Stimulated activated CD4-positive, alpha-beta T cell treated with anti-CD3 and anti-CD28 coated beads, Interleukin-12 subunit alpha, Interleukin-12 subunit beta, amount 100 ng/mL, for 48 hours (primary cell): ENCODE measurements at regions not wholly inside any gene's neighbourhood (a gene's known extent, or its start where the extent isn't known, plus 50 kb on each side); places are given as distances from the start of the nearest gene placed in this dataset.

ENCODE experiments used
- DNase-seq, 3 donors: peaks; one replicate each; pipeline ENCODE4 v3.0.0-alpha.2; 2020; ENCODE audit warnings: low read depth in 2 of 3, low spot score in 1 of 3

DNA sequence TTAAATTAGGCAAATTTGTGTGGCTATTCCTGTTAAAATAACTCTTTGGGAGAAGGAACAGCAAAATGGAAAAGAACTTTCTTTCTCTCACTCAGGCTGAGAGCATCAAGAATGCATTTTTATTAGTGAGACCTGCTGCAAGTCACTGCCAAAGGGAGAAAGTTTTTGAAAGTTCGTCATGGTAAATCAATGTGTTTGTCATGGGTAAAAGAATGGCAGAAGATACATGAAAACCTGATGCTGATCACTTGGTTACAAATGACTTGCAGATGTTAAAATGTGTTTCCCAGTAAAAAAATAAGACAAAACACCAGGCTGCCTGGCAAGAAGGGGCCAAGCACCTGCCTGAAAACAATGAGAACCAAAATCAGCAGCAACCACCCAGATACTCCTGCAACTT, 484.7 kb upstream of the NRP1 start:
- DNase-seq = no peak

DNA sequence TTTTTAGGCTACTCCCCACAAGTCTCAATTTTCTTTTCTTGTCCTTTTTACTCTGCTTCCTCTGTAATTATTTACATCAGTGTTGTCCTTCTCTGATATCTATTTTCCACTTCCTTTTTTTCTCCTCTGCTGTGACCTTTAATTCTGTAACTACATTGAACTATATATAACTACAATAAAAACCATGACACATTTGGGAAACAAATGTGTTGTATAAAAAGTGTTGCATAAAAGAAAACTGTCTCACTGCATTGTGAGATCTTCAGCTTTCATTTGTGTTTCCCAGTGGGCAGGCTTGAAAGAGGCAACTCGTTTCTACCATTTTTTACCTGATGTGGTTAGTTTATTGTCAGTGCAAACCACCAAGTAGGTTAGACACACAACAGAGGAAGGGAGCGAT, 483.9 kb upstream of the NRP1 start:
- DNase-seq = no peak

DNA sequence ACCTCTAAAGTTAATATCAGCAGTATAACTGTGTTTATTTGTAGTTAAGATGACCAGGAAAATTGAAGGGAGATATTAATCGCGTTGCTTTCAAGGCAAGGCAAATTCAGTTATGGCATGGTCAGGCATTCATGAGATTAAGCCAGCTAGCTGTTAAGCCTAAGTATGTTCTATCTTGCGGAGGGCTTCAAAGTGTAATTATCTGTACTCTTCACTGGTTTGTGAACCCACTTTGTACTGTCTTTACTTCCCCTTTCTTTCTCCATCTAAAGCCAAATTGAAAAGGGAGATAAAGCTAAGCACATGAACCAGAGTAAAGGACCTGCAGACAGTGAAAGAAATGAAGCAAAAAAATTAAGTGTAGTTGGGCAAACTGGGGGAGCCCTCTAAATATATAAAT, 483.1 kb upstream of the NRP1 start:
- DNase-seq = no peak

DNA sequence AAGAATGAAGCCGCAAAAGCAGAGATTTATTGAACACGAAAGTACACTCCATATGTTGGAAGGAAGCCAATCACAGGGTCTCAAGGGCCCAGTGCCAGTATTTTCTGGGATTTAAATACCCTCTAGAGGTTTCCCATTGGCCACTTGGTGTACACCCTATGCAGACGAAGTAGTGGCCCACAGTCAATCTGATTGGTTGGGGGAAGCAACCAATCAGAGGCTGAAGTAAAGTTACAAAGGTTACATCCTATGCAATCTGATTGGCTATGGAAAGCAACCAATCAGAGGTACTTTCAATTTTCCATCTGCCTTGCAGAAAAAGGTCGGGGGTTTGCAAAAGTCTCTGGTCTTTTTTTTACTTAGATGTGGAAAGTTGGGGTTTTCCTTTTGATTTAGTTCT, 481.3 kb upstream of the NRP1 start:
- DNase-seq = no peak

DNA sequence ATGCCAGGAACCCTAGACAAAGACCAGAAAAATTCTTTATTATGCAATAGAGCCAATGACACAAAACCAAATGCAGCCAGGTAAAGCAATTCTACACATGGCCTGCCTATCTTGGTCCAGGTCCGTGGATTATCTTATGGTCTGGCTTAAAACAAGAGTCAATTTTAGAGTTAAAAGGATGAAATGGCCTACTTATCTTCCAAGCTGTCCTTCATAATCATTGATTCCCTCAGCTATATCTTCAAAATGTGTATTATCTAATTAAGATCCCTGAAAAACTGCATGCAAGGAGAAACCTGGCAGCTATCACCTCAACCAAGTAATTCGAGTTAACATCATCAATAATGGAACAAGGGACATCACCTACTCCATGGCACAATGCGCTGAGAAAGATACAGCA, 479.4 kb upstream of the NRP1 start:
- no peak for DNase-seq

DNA sequence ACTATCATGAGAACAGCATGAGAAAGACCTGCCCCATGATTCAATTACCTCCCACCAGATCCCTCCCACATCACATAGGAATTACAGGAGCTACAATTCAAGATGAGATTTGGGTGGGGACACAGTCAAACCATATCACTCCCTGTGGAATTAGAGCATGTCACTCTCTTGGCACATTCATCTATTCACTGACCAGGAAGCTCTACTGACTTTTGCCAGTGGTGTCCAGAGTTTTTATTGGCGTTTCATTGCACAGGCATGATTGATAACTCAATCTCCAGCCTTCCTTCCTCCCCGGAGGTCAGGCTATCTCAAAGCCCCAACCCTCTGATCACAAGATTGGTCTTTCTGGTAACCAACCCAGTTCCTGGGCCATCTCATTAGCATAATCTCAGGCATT, 478.9 kb upstream of the NRP1 start:
- no peak for DNase-seq

DNA sequence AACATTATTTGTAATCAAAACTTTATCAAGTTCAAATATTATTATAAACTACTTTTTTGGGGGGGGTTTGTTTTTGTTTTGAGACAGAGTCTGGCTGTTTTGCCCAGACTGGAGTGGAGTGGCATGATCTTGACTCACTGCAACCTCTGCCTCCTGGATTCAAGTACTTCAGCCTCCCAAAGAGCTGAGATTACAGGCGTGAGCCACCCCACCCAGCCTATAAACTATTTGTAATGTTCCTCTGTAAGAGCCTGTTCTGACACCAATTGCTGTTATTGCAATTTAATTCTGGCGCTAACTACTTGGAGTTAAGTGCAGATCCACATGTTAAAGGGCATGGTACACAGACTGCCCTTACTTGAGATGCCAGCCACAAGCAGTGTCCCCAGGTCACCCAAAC, 478.1 kb upstream of the NRP1 start:
- DNase-seq = no peak

DNA sequence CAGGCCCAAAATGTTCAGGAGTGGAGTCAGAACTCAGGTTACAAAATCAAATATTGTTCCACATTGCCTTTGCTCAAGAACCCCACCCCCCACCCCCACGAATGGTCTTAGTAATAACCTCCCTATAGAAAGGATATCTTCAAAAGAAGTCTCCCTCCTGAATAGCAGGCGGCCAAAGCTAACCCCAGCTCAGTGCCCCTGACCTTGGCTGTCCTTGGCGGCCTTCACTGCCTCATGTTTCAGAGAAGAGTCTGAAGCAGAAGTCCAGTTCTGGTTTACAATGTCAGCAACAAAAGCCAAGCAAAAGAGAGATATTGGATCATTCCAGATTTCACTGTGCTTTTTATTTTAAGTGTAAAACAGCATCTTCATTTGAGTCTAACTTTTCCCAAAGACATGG, 476.5 kb upstream of the NRP1 start:
- no peak for DNase-seq

DNA sequence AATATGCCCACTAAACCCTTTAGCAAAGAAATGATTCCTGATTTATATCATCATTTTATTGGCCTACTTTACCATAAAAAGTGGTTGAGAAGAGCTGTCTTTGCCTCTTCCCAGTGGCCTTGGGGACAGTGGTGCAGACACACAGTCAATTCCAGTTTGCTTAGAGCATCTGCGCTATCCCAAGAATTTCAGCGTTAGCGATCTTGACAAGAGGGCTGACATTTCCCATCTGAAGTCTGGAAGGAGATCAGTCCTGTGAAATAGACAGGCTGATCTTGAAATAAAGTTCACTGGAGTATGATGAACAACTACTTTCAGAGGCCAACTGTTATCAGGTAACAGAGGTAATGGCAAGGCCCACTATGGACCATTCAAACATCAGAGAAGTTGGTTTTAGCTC, 475.3 kb upstream of the NRP1 start:
- no peak for DNase-seq

DNA sequence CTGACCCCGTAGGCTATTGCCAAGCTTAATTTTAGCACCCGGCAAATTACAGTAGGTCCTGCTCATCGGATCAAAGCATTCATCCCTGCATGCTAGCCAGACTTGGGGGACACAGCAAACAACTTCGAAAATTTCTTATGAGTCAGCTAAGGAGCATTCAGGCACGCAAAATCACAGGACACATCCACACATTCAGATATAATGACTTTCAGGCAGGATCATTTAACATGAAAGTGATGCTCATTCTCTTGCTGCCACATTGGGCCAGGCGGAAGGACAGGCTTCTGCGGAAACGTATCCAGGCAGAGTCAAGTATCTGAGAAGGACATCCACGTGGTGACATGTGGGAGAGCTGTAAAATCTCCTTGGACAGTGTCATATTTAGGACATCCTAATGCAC, 474.0 kb upstream of the NRP1 start:
- DNase-seq = no peak

DNA sequence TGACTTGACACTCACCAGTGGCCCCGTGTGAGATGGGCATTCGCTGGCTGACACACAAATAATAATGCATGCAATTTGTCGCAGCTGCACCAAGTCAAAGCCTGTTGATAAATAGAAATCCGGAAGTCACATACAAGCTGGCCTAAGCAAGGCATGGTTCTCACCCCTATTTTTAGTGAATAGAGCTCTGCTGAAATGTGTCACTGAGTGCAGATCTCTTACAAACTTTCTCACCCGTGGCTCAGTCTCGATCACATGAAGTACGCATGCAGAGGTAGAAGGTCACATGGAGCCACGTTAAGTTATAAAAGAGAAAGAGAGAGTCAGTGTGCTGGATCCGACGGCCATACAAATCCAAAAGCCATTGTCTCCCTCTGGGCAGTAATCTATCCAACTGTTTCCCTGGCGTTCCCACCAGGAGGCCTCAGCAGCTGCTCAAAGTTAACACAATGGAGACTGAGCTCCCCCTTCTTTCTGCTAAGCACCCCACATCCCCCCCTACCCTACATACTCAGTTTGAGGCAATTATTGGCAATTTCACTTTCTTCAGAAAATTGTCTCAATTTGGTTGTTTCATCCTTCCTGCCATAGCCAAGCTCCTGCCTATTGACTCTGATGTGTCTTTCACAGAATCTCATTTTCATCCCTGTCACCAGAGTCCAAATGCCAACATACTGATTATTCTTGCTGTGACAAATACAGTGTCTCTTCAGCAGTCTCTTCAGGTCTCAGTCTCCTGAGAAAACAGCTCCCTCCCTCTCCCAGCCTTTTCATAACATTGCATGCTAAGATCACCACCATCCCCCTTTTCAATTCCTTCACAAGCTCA, 473.3 kb upstream of the NRP1 start:
- no peak for DNase-seq

DNA sequence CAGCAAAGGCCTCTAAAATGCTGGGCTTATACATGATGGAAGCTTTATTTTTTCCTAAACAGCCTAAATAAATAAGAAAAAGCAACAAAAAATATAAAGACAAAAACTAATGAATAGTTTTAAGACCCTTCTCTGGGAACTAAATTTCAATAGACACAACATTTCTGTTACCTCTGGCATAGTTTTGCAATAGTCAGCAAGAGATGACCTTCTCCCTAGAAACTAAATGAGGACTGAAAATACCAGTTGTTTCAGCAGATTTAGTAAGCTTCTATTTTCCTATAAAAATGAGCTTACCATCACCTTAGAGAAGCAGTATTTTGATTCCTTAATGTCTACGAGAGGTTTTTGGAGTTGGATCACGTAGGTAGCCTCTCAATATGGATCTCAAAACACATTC, 471.4 kb upstream of the NRP1 start:
- DNase-seq = no peak

DNA sequence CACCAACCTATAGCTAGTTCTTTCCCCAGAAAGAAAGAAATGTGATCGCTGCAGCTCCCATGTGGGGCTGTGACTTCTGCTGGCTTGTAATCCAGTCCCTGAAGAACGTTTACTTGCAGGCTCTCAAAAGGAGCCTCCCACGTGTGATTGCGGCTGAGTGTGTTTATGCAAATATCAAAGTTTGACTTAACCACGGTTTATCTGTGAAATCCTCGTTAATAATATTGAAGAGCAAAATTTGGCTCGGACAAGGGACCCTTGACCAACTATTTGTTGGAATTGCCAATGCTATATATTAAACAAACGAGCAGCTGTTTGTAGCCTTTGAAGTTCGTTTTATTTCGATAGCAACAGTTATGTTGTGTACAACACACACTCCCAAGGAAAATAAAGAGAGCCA, 470.1 kb upstream of the NRP1 start:
- DNase-seq = no peak

DNA sequence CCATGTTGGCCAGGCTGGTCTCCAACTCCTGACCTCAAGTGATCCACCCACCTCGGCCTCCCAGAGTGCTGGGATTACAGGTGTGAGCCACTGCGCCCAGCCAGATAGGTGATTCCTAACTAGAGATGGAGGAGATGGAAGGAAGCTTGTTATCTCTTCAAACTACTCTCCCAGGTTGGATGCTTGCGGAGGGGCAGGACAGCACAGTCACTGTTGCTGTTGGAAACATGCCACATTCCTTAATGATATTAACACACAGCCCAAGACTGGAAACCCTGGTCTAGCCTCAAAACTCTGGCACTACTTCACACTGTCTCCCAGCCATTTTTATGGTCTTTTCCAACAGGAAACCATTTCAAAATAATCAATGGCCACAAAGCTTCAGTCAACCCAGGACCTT, 468.8 kb upstream of the NRP1 start:
- no peak for DNase-seq

DNA sequence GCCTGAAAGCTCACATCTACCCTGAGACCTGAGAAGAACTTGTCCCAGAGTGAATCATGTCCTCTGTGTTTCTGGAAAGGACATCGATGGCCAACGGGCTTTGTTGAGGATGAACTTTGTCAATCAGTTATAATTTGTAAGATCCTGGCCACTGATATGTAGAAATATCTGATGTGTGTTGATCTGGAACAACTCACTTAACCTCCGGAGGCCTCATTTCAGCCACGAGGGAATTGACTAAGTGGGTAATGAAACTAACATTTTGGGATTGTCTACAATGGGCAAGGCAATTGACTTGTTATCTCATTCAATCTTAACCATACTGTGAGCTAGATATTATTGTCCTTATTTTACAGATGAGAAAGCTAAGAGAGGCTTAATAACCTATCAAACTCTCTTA, 468.1 kb upstream of the NRP1 start:
- no peak for DNase-seq

DNA sequence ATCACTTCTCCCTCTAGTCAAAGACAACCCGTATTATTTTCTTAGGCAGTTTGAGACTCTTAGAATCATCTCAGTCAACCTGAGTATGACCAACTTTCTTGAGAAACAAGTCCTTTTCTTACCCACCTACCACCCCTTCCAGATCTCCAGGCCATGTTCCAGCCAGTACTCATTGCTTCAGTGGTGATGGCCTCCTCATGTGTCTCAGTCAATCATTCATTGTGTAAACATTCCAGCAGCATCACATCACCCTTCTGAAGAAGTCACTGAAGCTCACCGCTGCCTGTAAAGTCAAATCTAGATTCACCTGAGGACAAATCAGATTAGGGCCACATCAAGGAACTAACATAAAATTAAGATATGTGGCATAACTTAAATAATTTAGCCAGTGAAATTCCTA, 467.2 kb upstream of the NRP1 start:
- DNase-seq = no peak

DNA sequence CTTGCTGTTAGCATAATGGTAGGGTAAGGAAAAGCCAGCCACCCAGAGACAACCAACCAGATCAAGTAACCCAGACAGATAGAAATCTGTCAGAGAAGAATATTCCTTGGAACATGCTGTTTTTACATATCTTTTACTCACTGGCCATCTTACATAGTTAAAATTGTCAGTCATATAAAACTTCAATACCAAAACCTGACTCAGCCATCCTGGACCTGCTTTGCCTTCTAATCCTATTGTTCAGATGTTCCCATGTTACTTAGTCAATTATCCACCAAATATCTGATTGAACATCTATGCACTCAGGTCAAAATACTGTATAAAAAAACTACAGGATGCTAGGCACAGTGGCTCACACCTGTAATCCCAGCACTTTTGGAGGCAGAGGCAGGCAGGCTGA, 466.5 kb upstream of the NRP1 start:
- no peak for DNase-seq

DNA sequence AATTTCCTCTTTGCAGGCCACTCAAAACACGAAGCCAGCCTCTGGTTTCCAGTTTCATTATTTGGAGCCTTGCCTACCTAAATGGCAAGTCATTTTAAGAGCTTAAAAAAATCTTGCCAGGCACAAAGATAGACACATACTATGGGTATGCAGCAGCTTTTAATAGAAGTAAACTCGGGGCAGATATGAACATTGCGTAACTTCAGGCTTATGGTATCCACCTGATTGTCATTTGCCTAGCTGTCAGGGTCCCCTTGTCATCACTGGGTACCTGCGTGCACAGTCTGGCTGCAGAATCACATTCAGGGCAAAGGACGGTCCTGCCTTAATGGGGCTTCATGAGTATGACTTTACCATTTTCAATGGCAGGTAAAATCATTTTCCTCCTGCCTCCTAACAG, 466.1 kb upstream of the NRP1 start:
- DNase-seq = no peak

DNA sequence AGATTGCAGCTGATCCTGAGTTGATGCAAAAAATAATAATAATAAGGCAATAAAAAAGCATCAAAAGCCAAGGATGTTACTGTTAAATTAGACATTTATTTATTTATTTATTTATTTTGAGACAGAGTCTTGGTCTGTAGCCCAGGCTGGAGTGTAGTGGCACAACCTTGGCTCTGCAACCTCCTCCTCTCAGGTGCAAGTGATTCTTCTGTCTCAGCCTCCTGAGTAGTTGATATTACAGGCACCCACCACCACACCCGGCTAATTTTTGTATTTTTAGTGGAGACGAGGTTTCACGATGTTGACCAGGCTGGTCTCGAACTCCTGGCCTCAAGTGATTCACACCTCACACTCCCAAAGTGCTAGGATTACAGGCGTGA, 465.5 kb upstream of the NRP1 start:
- DNase-seq = no peak

DNA sequence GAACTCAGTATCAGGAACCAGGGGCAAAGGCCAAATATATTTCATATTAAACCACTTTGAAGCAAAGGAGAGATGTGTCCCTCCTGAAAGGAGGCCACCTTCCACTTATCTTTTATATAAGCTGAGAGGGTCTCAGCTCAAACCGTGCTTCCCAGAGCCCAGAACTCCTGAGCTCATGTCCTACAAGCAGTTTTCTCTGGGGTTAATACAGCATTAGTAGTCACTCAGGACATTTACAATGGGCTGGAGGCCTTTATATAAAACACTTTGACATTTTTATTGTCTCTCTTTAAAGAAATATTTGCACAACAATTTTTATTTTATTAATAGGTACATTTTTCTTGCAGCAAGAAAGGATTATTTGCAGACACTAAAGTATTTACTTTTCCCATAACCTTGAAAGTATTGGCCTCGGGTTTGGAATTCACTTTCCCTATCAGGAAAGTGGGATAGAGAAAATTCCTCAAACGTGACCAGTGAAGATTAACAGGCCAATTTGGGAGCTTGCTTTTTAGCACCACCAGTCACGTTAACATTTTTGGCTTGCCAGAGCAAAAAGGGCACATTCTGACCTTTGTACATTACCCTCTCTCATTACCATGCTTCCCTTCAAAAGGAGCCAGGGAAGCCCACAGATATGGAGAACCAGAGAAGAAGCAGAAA, 464.9 kb upstream of the NRP1 start:
- DNase-seq = no peak

DNA sequence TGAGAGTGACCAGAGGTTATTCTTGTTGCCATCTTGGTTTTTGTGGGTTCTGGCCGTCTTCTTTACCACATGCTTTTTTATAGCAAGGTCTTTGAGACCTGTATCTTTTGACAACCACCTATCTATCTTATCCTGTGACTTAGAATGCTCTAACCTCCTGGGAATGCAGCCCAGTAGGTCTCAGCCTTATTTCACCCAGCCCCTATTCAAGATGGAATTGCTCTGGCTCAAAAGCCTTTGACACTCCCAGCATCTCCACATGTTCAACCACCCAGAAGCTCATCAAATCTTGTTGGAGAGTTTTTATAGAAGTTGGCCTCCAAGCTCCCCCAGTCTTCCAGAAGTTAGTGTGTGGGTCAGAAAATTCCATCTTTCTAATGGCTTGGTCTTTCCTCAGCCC, 464.3 kb upstream of the NRP1 start:
- DNase-seq = no peak

DNA sequence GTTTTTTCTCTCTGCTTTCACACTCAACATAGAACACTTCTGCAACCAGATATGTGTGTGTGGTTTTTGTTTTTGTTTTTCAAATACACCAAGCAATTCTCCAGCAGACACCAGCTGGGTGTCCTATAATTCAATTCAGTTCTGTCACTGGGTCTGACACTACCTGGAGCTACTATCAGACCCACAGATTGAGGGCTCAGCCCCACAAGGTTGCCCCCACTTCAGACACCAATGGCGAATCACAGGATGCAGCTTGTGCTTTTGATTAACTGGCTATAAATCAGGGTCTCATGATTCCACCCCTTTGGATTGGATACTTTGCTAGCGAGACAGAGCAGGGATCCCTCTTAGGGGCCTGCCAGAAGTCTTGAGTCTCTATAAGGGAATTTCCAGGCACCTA, 462.2 kb upstream of the NRP1 start:
- DNase-seq = no peak

DNA sequence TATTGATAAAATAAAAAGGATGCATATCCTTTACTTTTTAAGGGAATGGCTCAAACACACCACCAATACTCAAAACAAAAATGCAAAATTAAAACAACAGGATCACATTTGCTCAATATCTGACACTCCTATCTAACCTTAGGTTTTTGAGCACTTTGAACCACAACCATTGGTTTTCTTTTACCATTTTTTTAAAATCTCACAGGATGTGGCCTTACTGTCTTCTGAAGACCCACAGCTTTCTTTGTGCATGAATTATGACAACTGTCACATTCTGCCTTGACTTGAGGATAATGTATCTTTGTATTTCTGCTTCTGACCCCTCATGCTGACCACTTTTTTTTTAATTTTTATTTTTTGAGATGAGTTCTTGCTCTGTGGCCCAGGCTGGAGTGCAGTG, 461.1 kb upstream of the NRP1 start:
- no peak for DNase-seq
